ENCODE measurements at regions not wholly inside any gene's neighbourhood (a gene's known extent, or its start where the extent isn't known, plus 50 kb on each side); places are given as distances from the start of the nearest gene placed in this dataset.

GRCh38 chr12:3938042-3938544 is 64.9 kb upstream of the PARP11 start:
- TF ChIP-seq ZFX (IDR thresholded peaks at IDR 0.05) (no peak), CTCF (conservative IDR thresholded peaks at IDR 0.05) (no peak)
- H3K27ac ChIP-seq: no peak overlapping the region

- H3K27ac ChIP-seq: no peak overlapping the region
- TF ChIP-seq CTCF (conservative IDR thresholded peaks at IDR 0.05) (no peak), ZFX (IDR thresholded peaks at IDR 0.05) (no peak)
Observed at GRCh38 chr12:3935078-3935477, 61.9 kb upstream of the PARP11 start.

GRCh38 chr12:3933819-3934192 is 60.6 kb upstream of the PARP11 start:
- no peak for TF ChIP-seq ZFX (IDR thresholded peaks at IDR 0.05)
- TF ChIP-seq CTCF (conservative IDR thresholded peaks at IDR 0.05): no peak
- no peak overlapping the region for H3K27ac ChIP-seq

- TF ChIP-seq ZFX (IDR thresholded peaks at IDR 0.05) (no peak), CTCF (conservative IDR thresholded peaks at IDR 0.05) (no peak)
- no peak overlapping the region for H3K27ac ChIP-seq
Observed at GRCh38 chr12:3933074-3933818, 60.0 kb upstream of the PARP11 start.

GRCh38 chr12:3931776-3932175 is 58.6 kb upstream of the PARP11 start:
- H3K27ac ChIP-seq: no peak overlapping the region
- TF ChIP-seq CTCF (conservative IDR thresholded peaks at IDR 0.05): no peak
- no peak for TF ChIP-seq ZFX (IDR thresholded peaks at IDR 0.05)

- no peak for TF ChIP-seq CTCF (conservative IDR thresholded peaks at IDR 0.05)
- TF ChIP-seq ZFX (IDR thresholded peaks at IDR 0.05): no peak
- H3K27ac ChIP-seq: no peak overlapping the region
Observed at GRCh38 chr12:3931206-3931605, 58.0 kb upstream of the PARP11 start.

GRCh38 chr12:3929875-3930615 is 56.8 kb upstream of the PARP11 start:
- TF ChIP-seq CTCF (conservative IDR thresholded peaks at IDR 0.05) (no peak), ZFX (IDR thresholded peaks at IDR 0.05) (no peak)
- no peak overlapping the region for H3K27ac ChIP-seq

Data from C4-2B (cell line).